ENCODE measurements at regions not wholly inside any gene's neighbourhood (a gene's known extent, or its start where the extent isn't known, plus 50 kb on each side); places are given as distances from the start of the nearest gene placed in this dataset.

GRCh38 chr1:24989082-24989481 lies 59.0 kb upstream of the RUNX3 start:
- Histone ChIP-seq H3K9ac (ENCODE audit: insufficient read depth, low read length) (no peak overlapping the region), H3K9me3 (ENCODE audit: control insufficient read depth, insufficient read depth, low read depth, low read length) (no peaks in the 10 kb centered on the region), H2AFZ (ENCODE audit: low read length) (no peak overlapping the region), H3K36me3 (ENCODE audit: control insufficient read depth, insufficient read depth, low read length) (no peaks in the 10 kb centered on the region), H3K4me1 (ENCODE audit: control insufficient read depth, extremely low read depth, insufficient read depth, low read length) (no peaks in the 10 kb centered on the region), H3K27ac (ENCODE audit: insufficient read depth, low read length) (no peak overlapping the region), H3K27me3 (ENCODE audit: control insufficient read depth, insufficient read depth, low read length) (peaks cover 3% of the 10 kb centered on the region), H3K4me2 (ENCODE audit: extremely low read depth, insufficient read depth, low read length) (no peak overlapping the region), H4K20me1 (ENCODE audit: control insufficient read depth, extremely low read depth, insufficient read depth, low read length) (no peaks in the 10 kb centered on the region), H3K79me2 (ENCODE audit: control insufficient read depth, insufficient read depth, low read length) (no peaks in the 10 kb centered on the region), H3K4me3 (replicated peaks in 1 of 4; ENCODE audit: control extremely low read depth in 1 of 4, insufficient read depth in 1 of 4, low read depth in 3 of 4, low read length in 4 of 4) (no peak overlapping the region)
- TF ChIP-seq CTCF (conservative IDR thresholded peaks at IDR 0.05 in 1 of 2, IDR thresholded peaks at IDR 0.05 in 1 of 2; ENCODE audit: low read depth in 1 of 2, low read length in 2 of 2) (no peak), EZH2 (IDR thresholded peaks at IDR 0.05; ENCODE audit: low read length, missing control alignments) (no peak)
- no peak for DNase-seq (ENCODE audit: low read depth in 2 of 2)

GRCh38 chr1:24988558-24988912 lies 58.5 kb upstream of the RUNX3 start:
- no peaks in the 10 kb centered on the region for H4K20me1 ChIP-seq (ENCODE audit: control insufficient read depth, extremely low read depth, insufficient read depth, low read length)
- no peak overlapping the region for H3K4me2 ChIP-seq (ENCODE audit: extremely low read depth, insufficient read depth, low read length)
- no peak overlapping the region for H2AFZ ChIP-seq (ENCODE audit: low read length)
- H3K79me2 ChIP-seq (ENCODE audit: control insufficient read depth, insufficient read depth, low read length) = no peaks in the 10 kb centered on the region
- no peak overlapping the region for H3K9ac ChIP-seq (ENCODE audit: insufficient read depth, low read length)
- H3K27ac ChIP-seq (ENCODE audit: insufficient read depth, low read length) = no peak overlapping the region
- H3K9me3 ChIP-seq (ENCODE audit: control insufficient read depth, insufficient read depth, low read depth, low read length) = no peaks in the 10 kb centered on the region
- H3K4me1 ChIP-seq (ENCODE audit: control insufficient read depth, extremely low read depth, insufficient read depth, low read length) = no peaks in the 10 kb centered on the region
- TF ChIP-seq CTCF (conservative IDR thresholded peaks at IDR 0.05 in 1 of 2, IDR thresholded peaks at IDR 0.05 in 1 of 2; ENCODE audit: low read depth in 1 of 2, low read length in 2 of 2) = no peak
- TF ChIP-seq EZH2 (IDR thresholded peaks at IDR 0.05; ENCODE audit: low read length, missing control alignments) = no peak
- no peaks in the 10 kb centered on the region for H3K36me3 ChIP-seq (ENCODE audit: control insufficient read depth, insufficient read depth, low read length)
- no peak for DNase-seq (ENCODE audit: low read depth in 2 of 2)
- H3K4me3 ChIP-seq (replicated peaks in 1 of 4; ENCODE audit: control extremely low read depth in 1 of 4, insufficient read depth in 1 of 4, low read depth in 3 of 4, low read length in 4 of 4) = no peak overlapping the region
- peaks cover 3% of the 10 kb centered on the region for H3K27me3 ChIP-seq (ENCODE audit: control insufficient read depth, insufficient read depth, low read length)

GRCh38 chr1:24987875-24988557 lies 57.9 kb upstream of the RUNX3 start:
- no peaks in the 10 kb centered on the region for H4K20me1 ChIP-seq (ENCODE audit: control insufficient read depth, extremely low read depth, insufficient read depth, low read length)
- peaks cover 3% of the 10 kb centered on the region for H3K27me3 ChIP-seq (ENCODE audit: control insufficient read depth, insufficient read depth, low read length)
- no peaks in the 10 kb centered on the region for H3K36me3 ChIP-seq (ENCODE audit: control insufficient read depth, insufficient read depth, low read length)
- H3K9me3 ChIP-seq (ENCODE audit: control insufficient read depth, insufficient read depth, low read depth, low read length) = no peaks in the 10 kb centered on the region
- no peak overlapping the region for H3K4me2 ChIP-seq (ENCODE audit: extremely low read depth, insufficient read depth, low read length)
- no peaks in the 10 kb centered on the region for H3K4me1 ChIP-seq (ENCODE audit: control insufficient read depth, extremely low read depth, insufficient read depth, low read length)
- H3K9ac ChIP-seq (ENCODE audit: insufficient read depth, low read length) = no peak overlapping the region
- H3K4me3 ChIP-seq (replicated peaks in 1 of 4; ENCODE audit: control extremely low read depth in 1 of 4, insufficient read depth in 1 of 4, low read depth in 3 of 4, low read length in 4 of 4) = no peak overlapping the region
- no peak for DNase-seq (ENCODE audit: low read depth in 2 of 2)
- H3K79me2 ChIP-seq (ENCODE audit: control insufficient read depth, insufficient read depth, low read length) = no peaks in the 10 kb centered on the region
- TF ChIP-seq EZH2 (IDR thresholded peaks at IDR 0.05; ENCODE audit: low read length, missing control alignments) (no peak), CTCF (conservative IDR thresholded peaks at IDR 0.05 in 1 of 2, IDR thresholded peaks at IDR 0.05 in 1 of 2; ENCODE audit: low read depth in 1 of 2, low read length in 2 of 2) (no peak)
- H3K27ac ChIP-seq (ENCODE audit: insufficient read depth, low read length) = no peak overlapping the region
- H2AFZ ChIP-seq (ENCODE audit: low read length) = no peak overlapping the region
